Stimulated activated naive CD8-positive, alpha-beta T cell treated with anti-CD3 and anti-CD28 coated beads, Interleukin-15, Interleukin-2, amounts not matched to agents 100 ng/mL and 50 ng/mL, for 24 hours (primary cell): ENCODE measurements at regions not wholly inside any gene's neighbourhood (a gene's known extent, or its start where the extent isn't known, plus 50 kb on each side); places are given as distances from the start of the nearest gene placed in this dataset.

Source experiments
- H3K27ac Mint-ChIP-seq: one replicate; pipeline ENCODE4 v1.8.0; 2021; ENCODE audit warnings: mild to moderate bottlenecking, mixed read lengths
- H3K27me3 Mint-ChIP-seq: one replicate; pipeline ENCODE4 v1.8.0; 2021; ENCODE audit warnings: mixed read lengths
- H3K36me3 Mint-ChIP-seq: one replicate; pipeline ENCODE4 v1.8.0; 2021; ENCODE audit warnings: low read depth, mixed read lengths
- H3K4me1 Mint-ChIP-seq: one replicate; pipeline ENCODE4 v1.8.0; 2021; ENCODE audit warnings: low read depth, mixed read lengths
- H3K4me3 Mint-ChIP-seq: one replicate; pipeline ENCODE4 v1.8.0; 2021; ENCODE audit warnings: mild to moderate bottlenecking, mixed read lengths
- H3K9me3 Mint-ChIP-seq: one replicate; pipeline ENCODE4 v1.8.0; 2021; ENCODE audit warnings: mixed read lengths

DNA sequence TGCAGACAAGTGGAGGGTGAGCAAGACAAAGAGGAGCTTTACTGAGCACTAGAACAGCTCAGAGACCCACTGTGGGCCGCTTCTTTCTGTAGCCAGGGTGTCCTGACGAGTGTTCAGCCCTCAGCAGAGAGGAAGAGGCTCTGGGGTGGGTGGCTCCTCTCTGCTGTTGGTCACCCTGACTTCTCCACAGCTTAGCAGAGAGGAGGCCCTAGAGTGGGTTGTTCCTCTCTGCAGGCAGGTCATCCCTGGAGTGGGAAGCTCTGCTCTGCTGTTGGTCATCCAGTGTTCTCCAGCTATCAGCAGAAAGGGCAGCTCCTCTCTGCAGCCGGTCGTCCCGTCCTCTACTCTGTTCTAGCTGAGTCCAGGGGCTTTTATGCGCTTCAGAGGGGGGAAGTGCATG lies 286.5 kb downstream of the ICOS start:
- no peak overlapping the region for H3K27ac Mint-ChIP-seq
- H3K4me3 Mint-ChIP-seq: no peak overlapping the region
- H3K27me3 Mint-ChIP-seq: peaks cover 16% of the 10 kb centered on the region
- no peaks in the 10 kb centered on the region for H3K4me1 Mint-ChIP-seq
- no peaks in the 10 kb centered on the region for H3K36me3 Mint-ChIP-seq
- H3K9me3 Mint-ChIP-seq: peaks cover 3% of the 10 kb centered on the region

GRCh38 chr2:204223544-204223943 lies 287.0 kb downstream of the ICOS start:
- H3K4me3 Mint-ChIP-seq: no peak overlapping the region
- no peak overlapping the region for H3K27ac Mint-ChIP-seq
- H3K4me1 Mint-ChIP-seq: no peaks in the 10 kb centered on the region
- no peaks in the 10 kb centered on the region for H3K36me3 Mint-ChIP-seq
- H3K27me3 Mint-ChIP-seq: peaks cover 20% of the 10 kb centered on the region
- no peaks in the 10 kb centered on the region for H3K9me3 Mint-ChIP-seq

- Mint-ChIP-seq H3K4me1 (no peaks in the 10 kb centered on the region), H3K9me3 (no peaks in the 10 kb centered on the region), H3K27ac (no peak overlapping the region), H3K4me3 (no peak overlapping the region), H3K36me3 (no peaks in the 10 kb centered on the region), H3K27me3 (peaks cover 27% of the 10 kb centered on the region)
Measured at GRCh38 chr2:204225671-204226073, 289.1 kb downstream of the ICOS start.

GRCh38 chr2:204226305-204226880 lies 289.8 kb downstream of the ICOS start:
- Mint-ChIP-seq H3K27me3 (peaks cover 27% of the 10 kb centered on the region), H3K27ac (no peak overlapping the region), H3K36me3 (no peaks in the 10 kb centered on the region), H3K9me3 (no peaks in the 10 kb centered on the region), H3K4me1 (no peaks in the 10 kb centered on the region), H3K4me3 (no peak overlapping the region)

- Mint-ChIP-seq H3K27me3 (peaks cover 27% of the 10 kb centered on the region), H3K4me3 (no peak overlapping the region), H3K36me3 (no peaks in the 10 kb centered on the region), H3K9me3 (no peaks in the 10 kb centered on the region), H3K27ac (no peak overlapping the region), H3K4me1 (no peaks in the 10 kb centered on the region)
Measured at GRCh38 chr2:204228169-204228886, 291.8 kb downstream of the ICOS start.

DNA sequence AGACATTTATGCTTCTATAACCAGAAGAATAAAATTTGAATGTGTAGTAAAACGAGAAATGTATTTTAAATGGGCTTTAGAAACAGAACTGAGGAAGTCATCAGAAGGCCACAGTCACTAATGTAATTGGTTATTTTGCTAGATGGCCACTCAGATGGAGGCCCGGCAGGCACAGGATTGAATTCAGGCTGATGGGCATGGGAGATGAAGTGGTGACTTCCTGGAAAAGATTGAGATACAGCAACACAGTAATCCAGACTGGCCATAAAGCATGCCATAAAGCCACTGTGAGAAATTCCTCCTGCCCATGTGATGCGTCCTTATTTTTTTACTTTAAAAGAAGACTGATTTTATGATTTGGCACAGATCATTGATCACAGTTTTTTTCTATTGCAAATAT lies 297.7 kb downstream of the ICOS start:
- H3K9me3 Mint-ChIP-seq: no peaks in the 10 kb centered on the region
- H3K27ac Mint-ChIP-seq: no peak overlapping the region
- no peaks in the 10 kb centered on the region for H3K36me3 Mint-ChIP-seq
- no peaks in the 10 kb centered on the region for H3K4me1 Mint-ChIP-seq
- peaks cover 9% of the 10 kb centered on the region for H3K27me3 Mint-ChIP-seq
- H3K4me3 Mint-ChIP-seq: no peak overlapping the region

DNA sequence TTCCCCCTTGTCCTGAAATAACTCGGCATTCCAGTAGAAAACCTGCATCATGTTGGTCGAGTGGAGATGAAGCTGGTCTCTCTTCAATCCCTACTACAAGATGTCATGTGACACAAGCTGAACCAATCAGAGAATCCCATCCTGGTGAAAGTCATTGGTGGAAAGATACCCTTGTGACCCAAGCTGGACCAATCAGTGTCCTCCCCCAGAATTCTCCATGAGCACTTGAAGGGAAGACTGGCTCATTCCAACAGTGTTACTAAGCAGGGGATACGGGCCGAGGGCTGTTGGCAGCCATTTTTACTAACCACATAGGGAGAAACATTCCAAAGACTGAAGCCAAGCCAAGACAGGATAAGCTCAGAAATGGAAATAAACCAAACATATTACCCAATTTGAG lies 298.3 kb downstream of the ICOS start:
- no peak overlapping the region for H3K27ac Mint-ChIP-seq
- H3K4me3 Mint-ChIP-seq: no peak overlapping the region
- peaks cover 7% of the 10 kb centered on the region for H3K27me3 Mint-ChIP-seq
- no peaks in the 10 kb centered on the region for H3K9me3 Mint-ChIP-seq
- no peaks in the 10 kb centered on the region for H3K36me3 Mint-ChIP-seq
- no peaks in the 10 kb centered on the region for H3K4me1 Mint-ChIP-seq

DNA sequence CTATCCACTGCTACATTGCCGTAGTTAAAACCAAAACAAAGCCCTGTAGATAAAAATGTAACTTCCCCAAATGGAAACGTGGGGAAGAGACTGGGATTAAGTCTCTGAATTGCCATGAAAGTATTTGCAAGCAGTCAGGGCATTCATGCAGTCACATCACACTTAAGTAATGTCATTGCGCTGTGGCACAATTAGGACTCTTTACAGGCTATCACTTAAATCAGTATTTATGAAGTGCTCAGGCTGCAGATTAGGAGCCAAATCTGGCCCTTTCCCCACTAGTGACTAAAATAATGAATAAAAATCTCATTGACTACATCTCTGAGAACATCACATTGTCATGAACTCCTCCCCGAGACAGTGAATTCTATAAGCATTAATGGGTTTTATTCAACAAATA lies 300.9 kb downstream of the ICOS start:
- H3K36me3 Mint-ChIP-seq: no peaks in the 10 kb centered on the region
- H3K9me3 Mint-ChIP-seq: no peaks in the 10 kb centered on the region
- H3K4me3 Mint-ChIP-seq: no peak overlapping the region

GRCh38 chr2:204239411-204240165 lies 303.0 kb downstream of the ICOS start:
- no peak overlapping the region for H3K27ac Mint-ChIP-seq
- no peaks in the 10 kb centered on the region for H3K36me3 Mint-ChIP-seq
- peaks cover 10% of the 10 kb centered on the region for H3K27me3 Mint-ChIP-seq
- peaks cover 16% of the 10 kb centered on the region for H3K4me1 Mint-ChIP-seq
- no peaks in the 10 kb centered on the region for H3K9me3 Mint-ChIP-seq
- H3K4me3 Mint-ChIP-seq: no peak overlapping the region

More for the DNA sequence above, 300.9 kb downstream of the ICOS start:
- H3K27ac Mint-ChIP-seq: no peak overlapping the region
- H3K4me1 Mint-ChIP-seq: peaks cover 2% of the 10 kb centered on the region
- H3K27me3 Mint-ChIP-seq: peaks cover 5% of the 10 kb centered on the region

DNA sequence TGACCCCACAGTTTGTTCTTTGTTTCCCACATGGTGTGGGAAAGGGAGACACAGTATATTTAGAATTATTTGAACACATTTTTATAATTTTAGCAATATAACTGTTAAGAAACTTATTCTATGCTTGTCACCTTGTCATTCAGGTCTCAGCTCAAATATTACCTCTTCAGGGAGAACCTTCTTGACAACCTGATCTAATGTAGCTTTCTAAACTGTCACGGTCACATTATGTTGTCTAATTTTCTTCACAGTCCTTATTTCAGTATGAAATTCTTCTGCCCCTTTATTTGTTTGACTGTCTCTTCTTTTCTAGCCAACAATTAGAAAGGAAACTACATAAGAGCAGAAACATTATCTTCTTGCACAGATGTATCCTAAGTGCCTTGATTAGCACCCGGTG lies 304.3 kb upstream of the PARD3B start:
- Mint-ChIP-seq H3K4me1 (peaks cover 16% of the 10 kb centered on the region), H3K9me3 (no peaks in the 10 kb centered on the region), H3K36me3 (no peaks in the 10 kb centered on the region), H3K27me3 (peaks cover 10% of the 10 kb centered on the region), H3K4me3 (no peak overlapping the region), H3K27ac (no peak overlapping the region)

- Mint-ChIP-seq H3K4me1 (no peaks in the 10 kb centered on the region), H3K4me3 (no peak overlapping the region), H3K36me3 (no peaks in the 10 kb centered on the region), H3K9me3 (no peaks in the 10 kb centered on the region), H3K27me3 (peaks cover 27% of the 10 kb centered on the region), H3K27ac (no peak overlapping the region)
Measured at GRCh38 chr2:204249437-204249836, 295.8 kb upstream of the PARD3B start.

- no peaks in the 10 kb centered on the region for H3K9me3 Mint-ChIP-seq
- no peak overlapping the region for H3K27ac Mint-ChIP-seq
- peaks cover 27% of the 10 kb centered on the region for H3K27me3 Mint-ChIP-seq
- H3K4me1 Mint-ChIP-seq: no peaks in the 10 kb centered on the region
- H3K36me3 Mint-ChIP-seq: no peaks in the 10 kb centered on the region
- no peak overlapping the region for H3K4me3 Mint-ChIP-seq
Measured at GRCh38 chr2:204250692-204251091, 294.6 kb upstream of the PARD3B start.

DNA sequence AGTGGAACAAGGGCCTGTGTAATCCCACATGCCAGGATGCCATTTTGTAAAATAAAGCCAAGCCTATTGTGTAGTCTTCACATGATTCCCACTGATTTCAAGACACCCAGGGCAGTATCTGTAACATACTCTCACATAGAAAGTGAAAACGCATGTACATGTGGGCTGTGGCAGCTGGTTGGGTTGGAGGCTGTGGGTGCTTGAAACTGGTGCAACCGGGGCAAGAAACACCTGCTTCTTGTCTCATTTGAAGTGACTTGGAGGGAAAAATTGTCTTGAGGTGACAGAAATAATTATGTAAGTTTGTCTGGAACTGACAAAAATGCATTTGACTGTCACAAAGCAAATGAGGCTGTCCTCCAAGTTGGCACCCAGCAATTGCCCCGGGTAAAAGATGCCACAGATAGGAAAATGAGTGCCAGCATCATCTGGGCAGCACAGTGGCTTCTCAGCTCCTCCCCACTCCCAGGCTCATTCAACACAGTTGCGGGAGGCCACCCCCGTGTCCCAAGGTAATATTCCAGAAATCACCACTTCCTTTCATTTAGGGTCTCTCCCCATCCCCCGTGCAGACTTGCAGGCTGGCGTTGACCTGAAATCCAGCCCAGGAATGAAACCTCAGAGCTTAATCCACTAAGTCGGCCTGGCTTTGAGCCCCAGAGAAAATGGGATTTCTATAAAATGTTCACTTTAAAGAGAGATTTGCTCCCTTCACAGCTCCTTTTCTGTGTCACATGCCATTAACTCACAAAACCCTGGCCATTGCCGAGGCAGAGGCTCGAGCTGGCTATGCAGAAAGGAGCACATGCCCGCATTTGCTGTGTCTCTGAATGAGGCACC lies 293.9 kb upstream of the PARD3B start:
- no peak overlapping the region for H3K4me3 Mint-ChIP-seq
- H3K36me3 Mint-ChIP-seq: no peaks in the 10 kb centered on the region
- no peak overlapping the region for H3K27ac Mint-ChIP-seq
- H3K27me3 Mint-ChIP-seq: peaks cover 27% of the 10 kb centered on the region
- no peaks in the 10 kb centered on the region for H3K4me1 Mint-ChIP-seq
- H3K9me3 Mint-ChIP-seq: no peaks in the 10 kb centered on the region

- Mint-ChIP-seq H3K4me3 (no peak overlapping the region), H3K9me3 (no peaks in the 10 kb centered on the region), H3K27me3 (peaks cover 27% of the 10 kb centered on the region), H3K4me1 (no peaks in the 10 kb centered on the region), H3K27ac (no peak overlapping the region), H3K36me3 (no peaks in the 10 kb centered on the region)
Measured at GRCh38 chr2:204251998-204252376, 293.3 kb upstream of the PARD3B start.

DNA sequence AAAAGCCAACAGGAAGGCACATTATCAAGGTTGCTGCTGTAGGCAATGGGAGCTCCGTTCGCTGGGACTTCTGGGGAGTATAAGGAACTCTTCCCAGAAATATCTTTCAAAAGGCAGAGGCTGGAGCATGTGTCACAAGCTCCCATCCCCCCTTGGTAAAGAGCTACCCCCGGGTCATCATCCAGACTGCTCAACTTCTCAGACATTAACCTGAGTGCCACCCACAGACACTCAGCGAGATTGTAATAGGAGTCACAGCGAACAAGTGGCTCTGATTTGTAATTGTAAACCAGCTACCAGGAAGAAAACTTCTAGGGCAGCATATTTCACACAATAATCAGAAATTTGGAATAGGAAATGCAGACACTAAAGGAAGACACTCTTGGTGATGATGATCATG lies 290.2 kb upstream of the PARD3B start:
- H3K27me3 Mint-ChIP-seq: peaks cover 28% of the 10 kb centered on the region
- H3K4me1 Mint-ChIP-seq: no peaks in the 10 kb centered on the region
- no peaks in the 10 kb centered on the region for H3K9me3 Mint-ChIP-seq
- no peak overlapping the region for H3K4me3 Mint-ChIP-seq
- H3K36me3 Mint-ChIP-seq: no peaks in the 10 kb centered on the region
- H3K27ac Mint-ChIP-seq: no peak overlapping the region
